ENCODE measurements at regions not wholly inside any gene's neighbourhood (a gene's known extent, or its start where the extent isn't known, plus 50 kb on each side); places are given as distances from the start of the nearest gene placed in this dataset.

DNA sequence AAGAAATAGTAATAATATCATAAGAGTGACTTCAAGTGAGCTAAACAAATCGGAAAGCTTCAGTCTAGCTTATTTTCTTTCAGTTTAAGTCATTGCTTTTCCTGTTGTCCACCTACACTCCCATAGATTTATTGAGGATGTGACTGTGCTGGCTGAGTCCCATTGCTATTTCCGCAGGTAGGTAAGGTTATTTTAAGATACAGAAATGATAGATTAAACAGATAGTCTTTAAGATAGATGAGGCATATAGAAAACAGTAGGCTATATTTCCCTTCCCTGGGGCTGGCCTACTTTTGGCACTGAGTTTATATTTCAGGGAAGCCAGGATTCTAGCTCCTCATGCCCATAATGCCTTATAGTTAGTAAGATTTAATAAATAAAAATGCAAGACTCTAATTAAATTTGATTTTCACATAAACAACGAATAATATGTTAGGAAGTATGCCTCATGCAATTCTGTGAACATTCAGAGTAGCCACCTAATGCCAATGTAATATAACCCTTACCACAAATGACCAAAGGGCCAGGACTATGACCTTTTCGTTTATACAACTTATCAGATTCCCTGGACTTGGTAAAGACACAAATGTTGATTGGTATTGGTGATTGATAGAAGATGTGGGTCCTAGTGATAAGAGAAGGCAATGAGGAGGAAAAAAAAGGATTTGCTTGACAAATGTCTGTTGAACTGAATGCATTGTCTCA is 1079.3 kb downstream of the EPHA7 start:
- in situ Hi-C loops (cut with MboI; ENCODE audit: low sequenced_read_pairs, unreplicated experiment) = no loop called here
- DNase-seq (ENCODE audit: low spot score) = no peak
- TF ChIP-seq CTCF (IDR thresholded peaks at IDR 0.05; ENCODE audit: borderline replicate concordance, control extremely low read depth, extremely low read depth, insufficient read depth, missing control alignments) = no peak

DNA sequence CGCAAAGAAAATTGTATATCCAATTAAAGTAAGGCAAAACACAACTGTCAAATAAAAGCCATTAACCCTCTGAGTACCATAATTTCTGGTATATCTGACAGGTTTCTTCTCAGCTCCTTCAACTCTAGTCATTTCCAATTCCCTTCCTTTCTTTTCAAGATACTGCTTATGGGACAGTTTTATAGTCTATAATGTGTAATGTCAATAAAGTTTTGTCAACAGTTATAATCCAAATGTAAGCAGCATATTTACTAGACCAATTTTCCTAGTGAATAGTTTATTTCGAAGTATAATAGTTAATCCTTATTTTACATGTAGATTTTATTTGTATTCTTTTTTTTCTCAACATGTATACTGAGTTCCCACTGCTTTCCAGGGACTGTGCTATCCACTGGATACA is 1081.8 kb downstream of the EPHA7 start:
- no peak for TF ChIP-seq CTCF (IDR thresholded peaks at IDR 0.05; ENCODE audit: borderline replicate concordance, control extremely low read depth, extremely low read depth, insufficient read depth, missing control alignments)
- no peak for DNase-seq (ENCODE audit: low spot score)
- in situ Hi-C loops (cut with MboI; ENCODE audit: low sequenced_read_pairs, unreplicated experiment) = no loop called here

DNA sequence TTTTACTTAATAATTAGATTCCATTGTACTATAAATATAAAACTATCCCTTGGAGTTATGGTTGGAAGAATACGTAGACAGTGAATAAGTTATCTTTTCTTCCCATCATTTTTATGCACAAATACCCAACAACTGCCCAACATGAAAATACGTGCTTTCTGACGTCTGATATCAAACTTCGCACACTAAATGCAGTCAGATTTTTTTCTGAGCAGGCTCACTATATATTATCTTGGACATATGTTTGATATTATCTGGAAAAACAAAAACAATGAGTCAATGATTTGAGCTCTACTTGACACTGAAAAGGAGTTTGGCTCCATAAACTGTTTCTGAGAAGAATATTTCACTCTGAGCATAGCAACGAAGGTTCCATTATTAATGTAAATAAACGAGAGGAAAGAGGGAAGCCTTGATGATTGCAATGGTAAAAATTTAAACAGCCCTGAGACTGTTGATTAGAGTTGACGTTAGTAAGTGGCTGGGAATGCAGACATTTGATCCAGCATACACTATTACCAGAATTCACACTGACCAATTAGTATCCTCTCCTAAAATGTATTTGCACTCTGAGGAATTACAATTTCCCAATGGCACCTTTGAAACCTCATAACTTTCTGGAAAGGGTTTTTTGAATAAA is 1090.0 kb downstream of the EPHA7 start:
- no peak for DNase-seq (ENCODE audit: low spot score)
- in situ Hi-C loops (cut with MboI; ENCODE audit: low sequenced_read_pairs, unreplicated experiment) = no loop called here
- no peak for TF ChIP-seq CTCF (IDR thresholded peaks at IDR 0.05; ENCODE audit: borderline replicate concordance, control extremely low read depth, extremely low read depth, insufficient read depth, missing control alignments)

DNA sequence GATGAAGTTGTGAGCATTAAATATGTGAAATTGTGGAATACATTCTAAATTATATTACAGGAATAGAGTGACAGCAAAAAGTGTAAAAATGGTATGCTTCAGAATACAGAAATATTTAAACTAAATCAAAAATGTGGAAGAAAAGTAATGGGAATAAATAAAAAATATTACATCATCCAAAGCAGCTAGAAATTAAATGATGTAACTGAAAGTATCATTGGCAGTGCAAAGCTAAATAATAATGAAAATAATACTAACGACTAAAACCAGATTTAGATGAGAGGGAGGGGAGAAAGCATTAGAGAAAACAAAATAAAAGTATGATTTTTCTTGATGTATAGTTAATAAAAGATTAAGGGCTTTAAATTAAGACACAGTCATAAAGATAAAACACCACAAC is 1104.0 kb downstream of the EPHA7 start:
- in situ Hi-C loops (cut with MboI; ENCODE audit: low sequenced_read_pairs, unreplicated experiment) = no loop called here
- DNase-seq (ENCODE audit: low spot score) = no peak
- TF ChIP-seq CTCF (IDR thresholded peaks at IDR 0.05; ENCODE audit: borderline replicate concordance, control extremely low read depth, extremely low read depth, insufficient read depth, missing control alignments) = no peak

- no peak for TF ChIP-seq CTCF (IDR thresholded peaks at IDR 0.05; ENCODE audit: borderline replicate concordance, control extremely low read depth, extremely low read depth, insufficient read depth, missing control alignments)
- in situ Hi-C loops (cut with MboI; ENCODE audit: low sequenced_read_pairs, unreplicated experiment) = no loop called here
- no peak for DNase-seq (ENCODE audit: low spot score)
Observed at GRCh38 chr6:92297101-92297500, 1122.3 kb downstream of the EPHA7 start.

DNA sequence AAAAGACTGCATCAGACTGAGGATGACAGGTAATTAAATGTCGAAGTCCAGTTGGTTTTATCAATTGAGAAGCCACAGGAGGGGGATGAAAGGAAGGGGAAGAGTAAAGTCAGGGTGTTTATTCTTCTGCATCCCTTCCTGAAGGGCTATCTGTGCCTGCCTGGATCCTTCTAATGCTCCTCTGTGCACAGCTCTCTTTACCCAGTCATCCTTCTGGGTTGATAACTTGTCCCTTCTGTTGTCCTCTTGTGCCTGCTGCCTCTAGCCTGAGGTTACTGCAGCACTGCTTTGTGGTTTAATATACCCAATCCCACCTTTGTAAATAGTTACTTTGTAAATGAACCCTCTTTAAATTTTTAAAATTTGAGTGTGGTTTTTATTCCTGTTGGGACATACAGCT is 1127.3 kb downstream of the EPHA7 start:
- TF ChIP-seq CTCF (IDR thresholded peaks at IDR 0.05; ENCODE audit: borderline replicate concordance, control extremely low read depth, extremely low read depth, insufficient read depth, missing control alignments) = no peak
- in situ Hi-C loops (cut with MboI; ENCODE audit: low sequenced_read_pairs, unreplicated experiment) = no loop called here
- DNase-seq (ENCODE audit: low spot score) = no peak

All from GM13976 (cell line).